Astrocyte of the spinal cord (primary cell): ENCODE measurements at regions not wholly inside any gene's neighbourhood (a gene's known extent, or its start where the extent isn't known, plus 50 kb on each side); places are given as distances from the start of the nearest gene placed in this dataset.
"Not testable (repeated sequence)": the region's sequence is repeated elsewhere in the genome, so short reads cannot be mapped to it uniquely, and the experiment has no call there.

Source experiments
- DNase-seq: peaks from one replicate; pipeline ENCODE4 v3.0.0; 2011; ENCODE audit warnings: low read depth, low spot score
- H3K4me3 ChIP-seq: 2 replicates; pipeline ENCODE4 v1.5.1; 2011; ENCODE audit warnings: low read depth, mild to moderate bottlenecking, low read length, moderate library complexity
- in situ Hi-C: cut with HindIII; loops from 2 replicates; pipeline ENCODE4 v1.10.0; 2017; ENCODE audit warnings: low sequenced_read_pairs
- TF ChIP-seq, protein P1 (sequence below): IDR thresholded peaks from 2 replicates; pipeline ENCODE4 v1.5.1; 2012; ENCODE audit warnings: low read depth, mild to moderate bottlenecking, low read length, inconsistent platforms

GRCh38 chr3:94617312-94617711 is 554.5 kb downstream of the NSUN3 start:
- H3K4me3 ChIP-seq, result no peak overlapping the region
- DNase-seq, result no peak
- in situ Hi-C loops, result no loop called here
- TF ChIP-seq, protein P1, sequence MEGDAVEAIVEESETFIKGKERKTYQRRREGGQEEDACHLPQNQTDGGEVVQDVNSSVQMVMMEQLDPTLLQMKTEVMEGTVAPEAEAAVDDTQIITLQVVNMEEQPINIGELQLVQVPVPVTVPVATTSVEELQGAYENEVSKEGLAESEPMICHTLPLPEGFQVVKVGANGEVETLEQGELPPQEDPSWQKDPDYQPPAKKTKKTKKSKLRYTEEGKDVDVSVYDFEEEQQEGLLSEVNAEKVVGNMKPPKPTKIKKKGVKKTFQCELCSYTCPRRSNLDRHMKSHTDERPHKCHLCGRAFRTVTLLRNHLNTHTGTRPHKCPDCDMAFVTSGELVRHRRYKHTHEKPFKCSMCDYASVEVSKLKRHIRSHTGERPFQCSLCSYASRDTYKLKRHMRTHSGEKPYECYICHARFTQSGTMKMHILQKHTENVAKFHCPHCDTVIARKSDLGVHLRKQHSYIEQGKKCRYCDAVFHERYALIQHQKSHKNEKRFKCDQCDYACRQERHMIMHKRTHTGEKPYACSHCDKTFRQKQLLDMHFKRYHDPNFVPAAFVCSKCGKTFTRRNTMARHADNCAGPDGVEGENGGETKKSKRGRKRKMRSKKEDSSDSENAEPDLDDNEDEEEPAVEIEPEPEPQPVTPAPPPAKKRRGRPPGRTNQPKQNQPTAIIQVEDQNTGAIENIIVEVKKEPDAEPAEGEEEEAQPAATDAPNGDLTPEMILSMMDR, result no peak

DNA sequence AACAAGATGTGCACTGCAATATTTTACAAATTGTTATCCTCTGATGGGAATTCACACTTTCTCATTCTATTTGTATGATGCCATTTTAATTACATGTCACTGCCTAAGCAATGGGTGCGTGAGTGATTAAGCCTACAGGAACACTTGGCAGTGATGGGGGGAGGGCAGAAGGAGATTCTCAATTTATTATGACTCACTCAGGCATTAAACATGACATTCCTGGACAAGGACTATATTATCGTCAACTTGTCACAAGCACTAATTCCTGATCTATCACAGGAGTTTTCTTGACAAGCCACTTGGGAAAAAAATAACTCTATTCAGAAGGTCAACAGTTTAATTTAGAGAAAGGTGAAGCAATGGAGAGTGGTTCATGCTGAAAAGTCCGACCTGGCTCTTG is 556.8 kb downstream of the NSUN3 start:
- in situ Hi-C loops, result no loop called here
- DNase-seq, result no peak
- no peak overlapping the region for H3K4me3 ChIP-seq
- TF ChIP-seq, protein P1, result no peak

GRCh38 chr3:94626573-94626972 is 563.7 kb downstream of the NSUN3 start:
- no peak for DNase-seq
- TF ChIP-seq, protein P1, result no peak
- H3K4me3 ChIP-seq, result no peak overlapping the region
- in situ Hi-C loops, result no loop called here

DNA sequence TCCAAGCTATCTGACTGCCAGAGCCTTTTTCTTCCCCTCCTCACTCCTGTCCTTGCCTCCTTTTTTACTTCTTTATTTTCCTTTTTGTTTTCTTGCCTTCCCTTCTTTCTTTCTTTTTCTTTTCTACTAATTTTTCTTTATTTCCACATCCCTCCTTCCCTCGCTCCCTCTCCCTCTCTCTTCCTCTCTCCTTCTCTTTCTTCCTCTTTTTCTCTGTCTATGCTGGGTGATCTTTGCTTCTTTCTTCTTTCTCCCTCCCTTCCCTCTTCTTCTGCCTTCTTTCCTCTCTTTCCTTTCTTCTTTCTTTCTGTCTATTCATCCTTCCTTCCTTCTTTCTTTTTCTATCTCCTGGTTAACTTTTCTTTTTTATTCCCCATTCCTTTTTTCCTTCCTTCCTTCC is 564.8 kb downstream of the NSUN3 start:
- DNase-seq, result no peak
- TF ChIP-seq, protein P1, result no peak
- no peak overlapping the region for H3K4me3 ChIP-seq
- in situ Hi-C loops, result no loop called here

DNA sequence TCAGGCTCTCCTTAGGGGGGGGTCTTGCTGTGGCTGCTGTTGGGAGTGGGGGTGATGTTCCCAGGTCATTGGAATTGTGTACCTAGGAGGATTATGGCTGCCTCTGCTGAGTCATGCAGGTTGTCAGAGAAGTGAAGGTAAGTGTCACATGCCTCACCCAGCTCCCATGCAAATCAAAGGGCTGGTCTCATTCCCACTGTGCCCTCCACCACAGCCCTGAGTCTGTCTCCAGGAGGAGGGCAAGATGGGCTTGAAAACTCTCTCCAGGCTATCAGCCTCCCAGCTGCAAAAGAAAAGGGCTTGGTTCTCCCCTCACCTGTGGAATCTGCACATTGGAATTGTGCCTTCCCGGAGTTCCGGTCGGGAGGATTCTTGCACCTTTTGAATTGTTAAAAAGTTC is 580.5 kb downstream of the NSUN3 start:
- in situ Hi-C loops, result no loop called here
- TF ChIP-seq, protein P1, result no peak
- H3K4me3 ChIP-seq, result no peak overlapping the region
- no peak for DNase-seq

DNA sequence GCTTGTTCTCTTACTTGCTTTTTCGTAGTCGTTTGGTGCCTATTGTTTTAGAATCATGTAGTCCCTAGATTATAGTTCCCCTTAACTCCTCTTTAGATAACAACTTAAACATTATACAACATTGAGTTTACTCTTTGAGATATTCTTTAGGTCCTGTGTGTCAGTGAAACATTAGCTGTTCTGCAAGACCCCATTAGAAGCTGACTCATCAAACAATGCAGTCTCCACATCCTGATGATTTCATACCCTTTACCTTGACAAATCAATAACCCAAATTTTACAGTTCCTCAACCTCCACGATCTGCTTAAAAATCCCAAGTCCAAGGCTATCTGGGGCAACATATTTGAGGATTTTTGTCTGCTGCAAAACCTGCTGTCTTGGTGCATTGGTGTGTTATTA is 582.9 kb downstream of the NSUN3 start:
- no peak overlapping the region for H3K4me3 ChIP-seq
- TF ChIP-seq, protein P1, result no peak
- in situ Hi-C loops, result no loop called here
- DNase-seq, result no peak

GRCh38 chr3:94647131-94647530 is 584.3 kb downstream of the NSUN3 start:
- TF ChIP-seq, protein P1, result no peak
- peak; percentile 12 for DNase-seq
- H3K4me3 ChIP-seq, result no peak overlapping the region
- in situ Hi-C loops, result no loop called here

DNA sequence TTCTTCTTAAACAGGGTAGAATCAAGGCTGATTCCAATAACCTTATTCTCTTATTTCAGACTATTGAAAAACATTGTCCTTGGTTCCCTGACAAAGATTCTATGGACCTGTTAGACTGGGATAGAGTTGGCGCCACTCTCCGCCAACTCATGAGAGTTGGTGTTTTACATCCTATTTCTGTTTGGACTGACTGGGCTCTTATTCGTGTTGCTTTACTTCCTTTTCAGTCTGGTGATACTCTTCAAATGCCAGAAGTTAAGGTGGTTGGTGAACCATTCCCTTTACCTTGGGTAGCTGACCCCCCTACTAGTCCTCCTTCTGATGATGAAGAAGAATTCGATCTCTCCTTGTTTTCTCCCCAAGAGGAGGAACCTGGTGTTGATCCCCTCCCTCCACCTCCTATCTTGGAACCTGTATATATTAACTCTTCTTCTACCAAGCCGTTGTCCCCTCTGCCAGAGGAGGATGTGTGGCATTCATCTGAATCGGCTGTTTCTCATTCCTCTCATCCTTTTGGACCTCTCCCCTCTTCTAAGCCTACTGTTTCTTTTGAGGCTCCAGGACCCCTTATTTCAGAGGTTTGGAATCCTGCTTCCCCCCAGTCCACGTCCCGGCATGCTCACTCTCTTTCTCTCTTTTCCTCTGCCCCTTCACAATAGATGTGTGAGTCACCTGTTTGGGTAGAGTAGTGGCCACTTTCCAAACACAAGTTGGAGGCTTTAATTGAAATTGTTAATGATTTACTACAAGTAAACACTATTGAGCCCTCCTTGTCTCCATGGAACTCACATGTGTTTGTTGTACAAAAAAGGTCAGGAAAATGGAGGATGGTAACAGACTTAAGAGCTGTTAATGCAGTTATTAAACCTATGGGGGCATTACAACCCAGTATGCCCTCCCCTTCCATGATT is 585.7 kb downstream of the NSUN3 start:
- DNase-seq, H3K4me3 ChIP-seq, in situ Hi-C loops: not testable (repeated sequence)
